ENCODE measurements at regions not wholly inside any gene's neighbourhood (a gene's known extent, or its start where the extent isn't known, plus 50 kb on each side); places are given as distances from the start of the nearest gene placed in this dataset.

DNA sequence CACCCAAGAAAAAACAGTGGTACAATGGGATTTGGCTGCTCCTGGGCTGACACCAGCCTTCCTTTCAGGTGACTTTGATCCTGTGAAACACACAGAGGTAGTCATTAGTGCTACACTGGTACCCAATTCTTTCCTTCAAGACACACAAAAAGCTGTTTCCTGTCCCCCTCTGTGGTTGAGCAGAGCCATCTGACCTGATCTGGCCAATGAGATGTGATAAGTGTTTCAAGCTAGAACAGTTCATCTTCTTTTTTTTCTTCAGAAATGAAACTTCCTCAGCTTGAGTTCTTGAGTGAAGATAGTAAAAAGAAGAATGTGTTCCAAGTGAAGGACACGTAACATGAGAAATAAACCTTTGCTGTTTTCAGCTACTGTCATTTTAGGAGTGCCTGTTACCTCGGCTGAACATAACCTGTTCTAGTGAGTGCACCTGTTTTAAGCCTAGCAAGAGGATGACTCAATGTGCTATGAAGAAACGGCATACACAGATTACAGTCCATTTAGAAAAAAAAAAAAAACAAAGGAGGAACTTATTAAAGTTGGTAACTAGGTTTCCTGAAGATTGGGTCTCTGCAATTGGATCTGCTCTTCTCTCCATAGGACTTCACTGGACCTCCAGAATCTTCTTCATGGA lies 287.8 kb downstream of the GAS1 start:
- Histone ChIP-seq H3K9ac (ENCODE audit: low read depth, low read length) (no peak overlapping the region), H3K27ac (ENCODE audit: low read length) (no peak overlapping the region), H3K4me1 (ENCODE audit: insufficient read depth, low read length) (no peaks in the 10 kb centered on the region), H3K27me3 (ENCODE audit: insufficient read depth, low read length) (no peaks in the 10 kb centered on the region), H3K9me3 (ENCODE audit: insufficient read depth, low read depth, low read length) (no peaks in the 10 kb centered on the region), H3K36me3 (ENCODE audit: insufficient read depth, low read depth, low read length) (no peaks in the 10 kb centered on the region), H3K4me3 (ENCODE audit: low read length) (no peak overlapping the region)

GRCh38 chr9:86655147-86655546 lies 292.2 kb downstream of the GAS1 start:
- Histone ChIP-seq H3K27ac (ENCODE audit: low read length) (no peak overlapping the region), H3K9me3 (ENCODE audit: insufficient read depth, low read depth, low read length) (no peaks in the 10 kb centered on the region), H3K4me3 (ENCODE audit: low read length) (no peak overlapping the region)

GRCh38 chr9:86653466-86653865 lies 293.8 kb downstream of the GAS1 start:
- H3K4me1 ChIP-seq (ENCODE audit: insufficient read depth, low read length) = no peaks in the 10 kb centered on the region
- H3K9me3 ChIP-seq (ENCODE audit: insufficient read depth, low read depth, low read length) = no peaks in the 10 kb centered on the region
- no peak overlapping the region for H3K27ac ChIP-seq (ENCODE audit: low read length)

More at GRCh38 chr9:86655147-86655546, 292.2 kb downstream of the GAS1 start:
- Histone ChIP-seq H3K9ac (ENCODE audit: low read depth, low read length) (no peak overlapping the region), H3K27me3 (ENCODE audit: insufficient read depth, low read length) (no peaks in the 10 kb centered on the region), H3K4me1 (ENCODE audit: insufficient read depth, low read length) (no peaks in the 10 kb centered on the region), H3K36me3 (ENCODE audit: insufficient read depth, low read depth, low read length) (no peaks in the 10 kb centered on the region)

GRCh38 chr9:86652736-86653135 lies 294.6 kb downstream of the GAS1 start:
- no peaks in the 10 kb centered on the region for H3K36me3 ChIP-seq (ENCODE audit: insufficient read depth, low read depth, low read length)
- H3K27me3 ChIP-seq (ENCODE audit: insufficient read depth, low read length) = no peaks in the 10 kb centered on the region
- no peak overlapping the region for H3K4me3 ChIP-seq (ENCODE audit: low read length)
- no peak overlapping the region for H3K27ac ChIP-seq (ENCODE audit: low read length)
- H3K9ac ChIP-seq (ENCODE audit: low read depth, low read length) = no peak overlapping the region
- H3K4me1 ChIP-seq (ENCODE audit: insufficient read depth, low read length) = no peaks in the 10 kb centered on the region
- H3K9me3 ChIP-seq (ENCODE audit: insufficient read depth, low read depth, low read length) = no peaks in the 10 kb centered on the region

More at GRCh38 chr9:86653466-86653865, 293.8 kb downstream of the GAS1 start:
- Histone ChIP-seq H3K36me3 (ENCODE audit: insufficient read depth, low read depth, low read length) (no peaks in the 10 kb centered on the region), H3K4me3 (ENCODE audit: low read length) (no peak overlapping the region), H3K27me3 (ENCODE audit: insufficient read depth, low read length) (no peaks in the 10 kb centered on the region), H3K9ac (ENCODE audit: low read depth, low read length) (no peak overlapping the region)

DNA sequence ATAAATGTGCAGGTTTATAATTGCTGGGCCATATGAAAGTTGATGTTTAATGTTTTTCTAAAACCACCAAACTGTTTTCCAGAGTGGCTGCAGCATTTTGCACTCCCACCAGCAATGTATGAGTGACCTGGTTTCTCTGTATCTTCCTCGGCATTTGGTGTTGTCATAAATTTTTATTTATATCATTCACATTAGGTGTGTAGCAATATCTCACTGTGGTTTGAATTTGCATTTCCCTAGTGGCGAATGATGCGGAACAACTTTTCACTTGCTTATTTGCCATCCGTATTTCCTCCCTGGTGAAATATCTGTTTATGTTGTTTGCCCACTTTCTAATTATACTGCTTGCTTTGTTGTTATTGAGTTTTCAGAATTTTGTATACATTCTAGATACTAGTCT lies 295.7 kb upstream of the TUT7 start:
- no peaks in the 10 kb centered on the region for H3K36me3 ChIP-seq (ENCODE audit: insufficient read depth, low read depth, low read length)
- no peak overlapping the region for H3K9ac ChIP-seq (ENCODE audit: low read depth, low read length)
- no peaks in the 10 kb centered on the region for H3K4me1 ChIP-seq (ENCODE audit: insufficient read depth, low read length)
- H3K4me3 ChIP-seq (ENCODE audit: low read length) = no peak overlapping the region
- no peak overlapping the region for H3K27ac ChIP-seq (ENCODE audit: low read length)
- no peaks in the 10 kb centered on the region for H3K9me3 ChIP-seq (ENCODE audit: insufficient read depth, low read depth, low read length)
- H3K27me3 ChIP-seq (ENCODE audit: insufficient read depth, low read length) = no peaks in the 10 kb centered on the region

GRCh38 chr9:86648828-86649170 lies 294.6 kb upstream of the TUT7 start:
- Histone ChIP-seq H3K9me3 (ENCODE audit: insufficient read depth, low read depth, low read length) (no peaks in the 10 kb centered on the region), H3K4me3 (ENCODE audit: low read length) (no peak overlapping the region), H3K9ac (ENCODE audit: low read depth, low read length) (no peak overlapping the region), H3K36me3 (ENCODE audit: insufficient read depth, low read depth, low read length) (no peaks in the 10 kb centered on the region), H3K27ac (ENCODE audit: low read length) (no peak overlapping the region), H3K27me3 (ENCODE audit: insufficient read depth, low read length) (no peaks in the 10 kb centered on the region), H3K4me1 (ENCODE audit: insufficient read depth, low read length) (peaks cover 4% of the 10 kb centered on the region; the same call in 1 of the 2 replicates)

DNA sequence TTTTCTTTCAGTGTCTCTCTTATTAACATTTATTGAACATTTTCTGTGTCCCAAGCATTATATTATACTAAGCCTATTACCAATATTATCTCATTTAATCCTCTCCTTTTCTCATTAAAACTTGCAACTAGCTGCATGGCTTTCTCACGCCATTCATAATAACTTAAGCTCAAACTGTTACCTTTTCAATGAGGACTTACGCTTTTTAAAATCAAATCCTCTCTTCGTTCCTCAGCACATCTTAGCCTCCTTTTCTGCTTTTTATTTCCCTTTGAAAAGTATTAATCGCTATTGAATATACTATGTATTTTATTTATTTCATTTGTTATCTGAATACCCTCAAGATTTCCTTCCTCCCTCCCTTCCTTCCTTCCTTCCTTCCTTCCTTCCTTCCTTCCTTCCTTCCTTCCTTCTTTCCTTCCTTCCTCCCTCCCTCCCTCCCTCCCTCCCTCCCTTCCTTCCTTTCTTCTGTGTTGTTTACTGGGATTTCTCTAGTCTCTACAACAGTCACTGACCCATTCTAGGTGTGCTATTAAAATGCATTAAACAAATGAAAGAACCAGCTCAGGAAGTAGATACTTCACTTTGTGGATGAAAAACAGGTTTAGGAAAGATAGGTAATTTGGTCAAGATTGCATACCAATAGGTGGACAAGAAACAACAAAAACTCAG lies 294.1 kb upstream of the TUT7 start:
- no peaks in the 10 kb centered on the region for H3K27me3 ChIP-seq (ENCODE audit: insufficient read depth, low read length)
- H3K27ac ChIP-seq (ENCODE audit: low read length) = no peak overlapping the region

GRCh38 chr9:86645303-86645702 lies 291.1 kb upstream of the TUT7 start:
- Histone ChIP-seq H3K27me3 (ENCODE audit: insufficient read depth, low read length) (no peaks in the 10 kb centered on the region), H3K4me3 (ENCODE audit: low read length) (no peak overlapping the region), H3K27ac (ENCODE audit: low read length) (no peak overlapping the region), H3K36me3 (ENCODE audit: insufficient read depth, low read depth, low read length) (no peaks in the 10 kb centered on the region), H3K9ac (ENCODE audit: low read depth, low read length) (no peak overlapping the region), H3K9me3 (ENCODE audit: insufficient read depth, low read depth, low read length) (no peaks in the 10 kb centered on the region), H3K4me1 (ENCODE audit: insufficient read depth, low read length) (peaks cover 4% of the 10 kb centered on the region; the same call in 1 of the 2 replicates)

More for the DNA sequence above, 294.1 kb upstream of the TUT7 start:
- Histone ChIP-seq H3K9me3 (ENCODE audit: insufficient read depth, low read depth, low read length) (no peaks in the 10 kb centered on the region), H3K36me3 (ENCODE audit: insufficient read depth, low read depth, low read length) (no peaks in the 10 kb centered on the region), H3K4me1 (ENCODE audit: insufficient read depth, low read length) (peaks cover 4% of the 10 kb centered on the region; the same call in 1 of the 2 replicates), H3K9ac (ENCODE audit: low read depth, low read length) (no peak overlapping the region), H3K4me3 (ENCODE audit: low read length) (no peak overlapping the region)

DNA sequence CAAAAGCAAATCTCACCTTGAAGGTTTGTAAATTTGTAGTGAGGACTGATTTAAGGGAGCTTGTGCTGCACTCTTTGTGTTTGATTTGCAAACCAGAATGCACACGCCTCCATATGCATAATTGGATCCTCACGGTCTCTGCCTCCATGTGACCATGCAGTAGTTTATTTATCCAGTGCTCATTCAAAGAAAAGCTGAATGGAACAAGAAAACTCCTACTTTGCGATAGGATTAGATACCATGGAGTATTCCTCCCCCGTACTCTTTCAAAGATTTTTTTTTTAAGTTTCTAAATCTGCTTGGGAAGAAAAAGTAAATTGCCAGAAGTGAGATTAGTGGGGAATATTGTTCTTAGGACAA lies 290.4 kb upstream of the TUT7 start:
- Histone ChIP-seq H3K27ac (ENCODE audit: low read length) (no peak overlapping the region), H3K4me1 (ENCODE audit: insufficient read depth, low read length) (peaks cover 4% of the 10 kb centered on the region; the same call in 1 of the 2 replicates), H3K9me3 (ENCODE audit: insufficient read depth, low read depth, low read length) (no peaks in the 10 kb centered on the region), H3K27me3 (ENCODE audit: insufficient read depth, low read length) (no peaks in the 10 kb centered on the region), H3K36me3 (ENCODE audit: insufficient read depth, low read depth, low read length) (no peaks in the 10 kb centered on the region), H3K4me3 (ENCODE audit: low read length) (no peak overlapping the region), H3K9ac (ENCODE audit: low read depth, low read length) (no peak overlapping the region)

GRCh38 chr9:86643946-86644674 lies 289.9 kb upstream of the TUT7 start:
- H3K9me3 ChIP-seq (ENCODE audit: insufficient read depth, low read depth, low read length) = no peaks in the 10 kb centered on the region
- H3K4me3 ChIP-seq (ENCODE audit: low read length) = no peak overlapping the region
- H3K9ac ChIP-seq (ENCODE audit: low read depth, low read length) = no peak overlapping the region
- H3K36me3 ChIP-seq (ENCODE audit: insufficient read depth, low read depth, low read length) = no peaks in the 10 kb centered on the region
- peaks cover 4% of the 10 kb centered on the region; the same call in 1 of the 2 replicates for H3K4me1 ChIP-seq (ENCODE audit: insufficient read depth, low read length)
- H3K27me3 ChIP-seq (ENCODE audit: insufficient read depth, low read length) = no peaks in the 10 kb centered on the region
- no peak overlapping the region for H3K27ac ChIP-seq (ENCODE audit: low read length)

DNA sequence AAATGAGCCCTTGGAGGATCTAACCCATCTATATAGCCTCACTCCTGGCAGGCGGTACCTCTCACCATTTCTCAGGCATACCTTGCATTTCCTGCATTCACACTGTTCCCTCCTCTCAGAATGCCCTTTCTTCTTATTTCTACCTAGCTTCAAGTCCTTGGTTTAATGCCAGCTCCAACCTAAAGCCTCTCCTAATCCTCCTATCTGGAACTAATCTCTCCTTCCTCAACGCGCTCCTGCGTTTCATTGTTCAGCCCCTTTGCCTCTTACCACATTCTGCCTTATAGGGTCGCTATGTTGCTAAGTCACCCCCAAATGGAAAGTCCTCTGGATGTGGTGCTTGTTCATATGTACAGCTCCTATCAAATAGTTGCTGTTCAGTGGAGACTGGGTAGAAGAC lies 288.5 kb upstream of the TUT7 start:
- Histone ChIP-seq H3K27ac (ENCODE audit: low read length) (no peak overlapping the region), H3K27me3 (ENCODE audit: insufficient read depth, low read length) (no peaks in the 10 kb centered on the region), H3K36me3 (ENCODE audit: insufficient read depth, low read depth, low read length) (no peaks in the 10 kb centered on the region), H3K4me1 (ENCODE audit: insufficient read depth, low read length) (peaks cover 4% of the 10 kb centered on the region; the same call in 1 of the 2 replicates), H3K9ac (ENCODE audit: low read depth, low read length) (no peak overlapping the region), H3K9me3 (ENCODE audit: insufficient read depth, low read depth, low read length) (no peaks in the 10 kb centered on the region), H3K4me3 (ENCODE audit: low read length) (no peak overlapping the region)

GRCh38 chr9:86641970-86642369 lies 287.8 kb upstream of the TUT7 start:
- H3K9me3 ChIP-seq (ENCODE audit: insufficient read depth, low read depth, low read length) = no peaks in the 10 kb centered on the region
- H3K4me1 ChIP-seq (ENCODE audit: insufficient read depth, low read length) = peaks cover 4% of the 10 kb centered on the region; the same call in 1 of the 2 replicates
- no peak overlapping the region for H3K27ac ChIP-seq (ENCODE audit: low read length)
- H3K4me3 ChIP-seq (ENCODE audit: low read length) = no peak overlapping the region
- no peaks in the 10 kb centered on the region for H3K36me3 ChIP-seq (ENCODE audit: insufficient read depth, low read depth, low read length)
- no peak overlapping the region for H3K9ac ChIP-seq (ENCODE audit: low read depth, low read length)
- H3K27me3 ChIP-seq (ENCODE audit: insufficient read depth, low read length) = no peaks in the 10 kb centered on the region

Measured in iPS-20b (cell line).